G401 (cell line): ENCODE measurements at regions not wholly inside any gene's neighbourhood (a gene's known extent, or its start where the extent isn't known, plus 50 kb on each side); places are given as distances from the start of the nearest gene placed in this dataset.

Experiments
- DNase-seq: peaks from one replicate; pipeline ENCODE4 v3.0.0-alpha.2; 2015; ENCODE audit warnings: low spot score
- in situ Hi-C: cut with HindIII; loops from 2 replicates; pipeline ENCODE4 v1.10.0; 2016; ENCODE audit warnings: low sequenced_read_pairs, mixed read lengths

DNA sequence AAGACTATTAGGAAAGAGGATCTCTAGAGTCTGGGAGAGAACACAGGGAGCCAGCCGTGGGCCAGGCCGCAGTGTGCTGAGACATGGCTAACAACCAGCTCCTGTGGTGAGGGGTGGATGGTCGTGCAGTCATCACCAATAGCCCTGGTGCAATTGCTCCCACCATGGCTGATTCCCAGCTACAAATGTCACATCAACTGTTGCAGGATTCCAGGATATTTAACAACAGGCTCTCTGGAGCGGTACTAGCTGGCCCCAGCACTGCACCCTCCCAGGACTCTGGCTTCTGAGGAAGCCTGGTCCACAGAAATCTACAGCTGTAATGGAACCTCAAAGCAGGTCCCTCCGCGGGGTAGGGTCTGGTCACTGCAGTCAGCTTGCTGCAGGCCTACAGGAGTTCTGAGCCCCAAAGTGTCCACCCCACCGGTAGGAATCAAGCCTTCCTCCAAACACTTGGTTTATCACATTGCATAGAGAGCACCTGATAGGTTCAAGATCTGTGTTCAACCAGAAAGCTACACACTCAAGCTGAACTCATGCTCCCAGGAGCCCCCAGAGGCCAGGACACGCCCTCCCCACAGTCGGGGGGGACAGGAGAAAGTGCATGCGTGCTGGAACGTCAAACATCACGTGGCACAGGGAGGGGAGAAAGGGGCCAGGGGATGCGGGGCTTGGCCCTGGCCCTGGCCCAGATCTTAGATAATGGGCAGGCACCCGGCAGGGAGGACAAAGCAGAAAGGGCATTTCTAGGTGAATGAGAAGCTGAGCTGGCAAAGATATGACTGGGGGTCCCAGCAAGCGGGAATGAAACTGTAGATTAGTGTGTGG lies 609.0 kb downstream of the TBC1D22A start:
- no peak for DNase-seq
- in situ Hi-C loops = no loop called here

DNA sequence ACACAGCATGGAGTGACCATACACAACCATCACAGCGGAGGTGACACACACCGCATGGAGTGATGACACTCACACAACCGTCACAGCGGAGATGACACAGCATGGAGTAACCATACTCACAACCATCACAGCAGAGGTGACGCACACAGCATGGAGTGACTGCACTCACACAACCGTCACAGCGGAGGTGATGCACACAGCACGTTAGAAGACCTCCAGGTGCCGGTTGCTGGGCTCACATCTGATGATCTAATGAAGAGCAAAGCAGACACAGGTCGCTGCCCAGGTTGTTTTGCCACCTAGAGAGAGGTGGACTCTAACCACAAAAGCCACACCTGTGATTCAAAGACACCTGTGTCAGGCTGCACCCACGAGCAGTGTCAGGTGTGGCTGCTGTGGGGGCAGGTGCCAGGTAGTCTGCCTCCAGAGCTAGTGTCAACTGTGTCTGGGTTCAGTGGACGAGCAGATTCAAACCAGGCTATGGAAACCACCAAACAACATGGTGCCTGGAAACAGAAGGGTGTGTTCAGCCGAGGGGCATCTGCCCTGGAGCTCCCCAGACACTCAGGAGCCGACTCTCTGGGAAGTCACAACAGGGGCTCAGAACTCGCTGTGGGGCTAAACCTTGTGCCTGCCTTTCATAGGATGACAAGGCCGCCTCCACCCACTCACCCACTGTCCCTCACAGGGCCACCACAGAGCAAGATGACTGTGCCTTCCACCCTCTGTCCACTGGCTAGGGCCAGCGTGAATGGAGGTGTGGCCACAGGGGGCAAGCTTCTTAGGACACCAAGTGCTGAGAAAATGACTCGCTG lies 608.2 kb downstream of the TBC1D22A start:
- in situ Hi-C loops = no loop called here
- DNase-seq = no peak

DNA sequence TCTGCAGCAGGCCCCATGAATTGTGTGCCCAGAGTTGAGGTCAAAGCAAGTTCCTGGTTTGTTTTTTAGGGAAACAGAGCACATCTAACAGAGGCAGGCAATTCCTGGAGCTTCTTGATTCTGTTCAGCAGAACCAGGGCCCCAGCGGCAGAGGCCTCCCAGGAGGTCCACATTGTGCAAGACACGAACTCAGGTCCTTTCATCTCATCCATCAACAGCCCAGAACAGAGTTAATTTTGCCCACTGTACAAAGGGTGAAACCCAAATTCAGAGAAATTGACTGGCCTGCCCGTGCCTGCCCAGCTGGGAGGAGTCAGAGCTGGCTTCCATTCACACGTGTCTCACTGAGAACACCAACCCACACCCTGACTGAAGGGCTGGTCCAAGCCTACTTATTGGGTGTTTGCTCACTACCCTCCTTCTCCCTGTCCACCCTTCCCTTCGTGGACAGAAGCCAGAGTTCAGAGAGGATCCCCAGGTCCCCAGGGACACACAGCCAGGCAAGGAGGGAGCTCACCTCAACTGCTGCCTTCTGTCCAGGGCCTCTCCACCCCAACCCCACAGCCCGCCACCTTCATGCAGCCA lies 607.1 kb downstream of the TBC1D22A start:
- in situ Hi-C loops = no loop called here
- no peak for DNase-seq

DNA sequence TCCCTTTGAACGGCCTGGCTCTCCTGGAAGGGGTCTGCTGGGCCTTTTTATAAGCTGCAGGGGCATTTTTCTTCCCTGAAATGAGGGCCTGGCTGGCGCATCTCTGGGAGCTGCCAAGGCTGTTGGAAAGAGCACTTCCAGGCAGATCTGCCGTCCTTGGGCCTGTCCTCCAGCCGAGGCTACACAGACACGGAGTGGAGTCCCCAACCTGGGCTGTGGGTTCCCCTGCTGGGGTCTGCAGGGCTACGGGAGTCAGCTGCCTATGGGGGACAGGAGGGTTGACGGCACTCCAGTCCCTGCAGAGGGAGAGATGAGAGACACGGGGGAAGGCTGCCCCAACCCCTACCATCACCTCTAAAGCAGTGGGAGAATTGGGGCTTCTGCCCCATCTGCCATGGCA lies 606.6 kb downstream of the TBC1D22A start:
- in situ Hi-C loops = no loop called here
- DNase-seq = no peak

DNA sequence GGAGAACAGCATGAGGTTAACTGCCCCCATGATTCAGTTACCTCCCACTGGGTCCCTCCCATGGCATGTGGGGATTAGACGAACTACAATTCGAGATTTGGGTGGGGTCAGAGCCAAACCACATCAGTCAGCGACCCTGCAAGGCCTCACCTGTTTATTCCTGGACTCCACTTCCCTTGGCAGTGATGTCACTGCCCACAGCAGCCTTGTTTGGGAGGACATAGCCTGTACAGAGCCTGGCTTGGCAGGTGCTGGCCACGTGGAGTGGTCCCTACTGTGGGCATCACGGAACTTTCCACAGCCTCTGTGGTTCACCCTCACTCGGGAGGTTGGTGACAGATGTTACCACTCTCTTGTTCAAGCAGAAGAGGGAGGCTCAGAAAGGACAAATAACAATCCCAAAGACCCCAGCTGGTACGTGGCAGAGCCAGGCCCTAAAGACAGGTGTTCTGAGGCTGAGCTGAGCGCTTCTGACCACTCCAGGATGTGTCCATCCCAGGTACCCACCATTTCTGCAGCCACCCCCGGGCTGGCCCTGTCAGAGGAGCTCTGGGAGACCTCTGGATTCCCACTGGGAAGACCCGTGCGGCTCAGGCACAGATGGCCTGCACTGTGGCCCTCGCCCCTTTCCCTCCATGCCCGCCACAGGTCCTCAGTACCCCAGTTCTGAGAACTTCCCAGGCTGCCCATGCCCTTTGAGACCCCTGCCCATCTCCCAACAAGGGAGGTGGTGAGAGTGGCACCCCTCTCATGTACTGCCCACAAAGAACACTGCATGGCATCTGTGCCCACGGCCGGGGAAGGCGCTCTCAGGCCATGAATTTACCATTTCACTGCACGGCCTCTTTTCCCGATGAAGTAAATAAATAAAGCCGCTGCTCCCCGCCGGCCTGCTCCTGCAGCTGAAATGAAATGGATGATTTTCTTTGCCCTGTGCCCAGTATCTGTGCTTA lies 605.8 kb downstream of the TBC1D22A start:
- in situ Hi-C loops = no loop called here

DNA sequence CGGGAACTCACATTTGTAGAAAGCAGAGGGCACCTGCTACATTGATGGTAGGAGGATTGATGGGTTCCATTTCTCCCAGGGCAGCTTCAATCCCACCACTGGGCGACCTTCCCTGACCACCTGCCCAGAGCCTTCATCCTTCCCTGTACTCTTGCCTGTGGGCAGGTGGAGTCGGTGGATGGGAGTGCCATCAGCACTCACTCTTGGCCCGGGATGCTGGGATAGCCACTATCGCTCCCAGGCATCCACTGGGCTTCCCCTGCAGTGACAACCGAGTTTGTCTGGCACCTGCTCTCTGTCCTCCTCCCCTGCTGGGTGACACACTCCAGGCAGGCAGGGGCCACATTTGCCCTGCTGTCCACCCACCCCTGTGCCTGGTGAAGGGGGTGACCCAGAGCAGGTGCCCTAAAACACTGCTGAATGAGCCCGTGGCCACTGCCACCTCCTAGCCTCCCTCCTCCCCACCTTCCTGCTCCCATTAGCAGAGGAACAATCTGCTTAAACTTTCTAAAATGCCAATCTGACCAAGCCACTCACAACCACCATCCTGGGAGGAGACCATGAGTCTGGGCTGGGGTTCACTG lies 604.7 kb downstream of the TBC1D22A start:
- no peak for DNase-seq
- in situ Hi-C loops = no loop called here

More for the DNA sequence above, 605.8 kb downstream of the TBC1D22A start:
- no peak for DNase-seq

DNA sequence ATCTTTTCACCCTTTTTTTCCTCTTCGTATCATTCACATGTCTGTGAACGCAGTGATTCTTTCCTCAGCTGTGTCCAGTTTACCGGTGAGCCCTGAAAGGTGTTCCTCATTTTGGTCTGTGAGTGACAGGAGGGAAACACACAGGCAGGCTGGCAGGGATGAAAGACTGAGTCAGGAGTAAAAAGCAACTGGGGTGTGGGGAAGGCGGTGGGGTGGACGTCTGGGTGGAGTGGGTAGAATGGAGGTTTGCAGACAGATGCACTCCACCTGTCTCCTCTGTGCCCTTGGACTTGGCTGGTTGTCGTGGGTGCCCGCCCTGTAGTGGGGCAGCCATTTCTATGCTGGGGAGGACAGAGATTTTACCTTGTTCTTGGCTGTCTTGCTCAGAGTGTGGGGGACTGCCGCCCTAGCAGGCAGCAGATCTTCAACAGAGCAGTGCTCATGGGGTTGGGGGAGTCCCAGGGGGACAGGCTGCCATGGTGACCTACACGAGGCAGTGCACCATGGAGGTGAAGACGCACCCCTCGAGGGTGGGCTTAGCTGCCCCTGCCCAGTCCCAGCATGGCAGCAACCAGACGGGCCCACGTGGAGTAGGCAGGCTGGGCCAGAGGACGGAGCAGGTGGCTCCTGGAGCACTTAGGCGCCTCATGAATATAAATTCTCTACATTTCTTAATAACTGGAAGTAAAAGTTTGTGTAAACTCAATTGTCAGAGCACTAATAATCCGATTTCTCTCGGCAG lies 603.7 kb downstream of the TBC1D22A start:
- no peak for DNase-seq
- in situ Hi-C loops = no loop called here

DNA sequence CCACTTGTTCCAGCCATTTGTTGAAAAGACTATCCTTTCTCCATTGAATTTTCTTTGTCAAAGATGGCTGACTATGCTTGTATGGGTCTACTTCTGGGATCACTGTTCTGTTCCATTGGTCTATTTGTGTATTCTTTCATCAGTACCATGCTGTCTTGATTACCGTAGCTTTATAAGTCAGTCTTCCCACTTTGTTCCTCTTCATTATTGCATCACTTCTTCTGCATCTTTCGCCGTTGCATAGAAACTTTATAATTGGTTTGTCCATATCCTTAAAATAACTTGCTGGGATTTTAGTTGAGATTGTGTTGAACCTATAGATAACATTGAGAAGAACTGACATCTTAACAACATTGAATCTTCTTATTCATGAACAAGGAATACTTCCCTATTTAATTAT lies 598.8 kb downstream of the TBC1D22A start:
- no peak for DNase-seq
- in situ Hi-C loops = no loop called here

DNA sequence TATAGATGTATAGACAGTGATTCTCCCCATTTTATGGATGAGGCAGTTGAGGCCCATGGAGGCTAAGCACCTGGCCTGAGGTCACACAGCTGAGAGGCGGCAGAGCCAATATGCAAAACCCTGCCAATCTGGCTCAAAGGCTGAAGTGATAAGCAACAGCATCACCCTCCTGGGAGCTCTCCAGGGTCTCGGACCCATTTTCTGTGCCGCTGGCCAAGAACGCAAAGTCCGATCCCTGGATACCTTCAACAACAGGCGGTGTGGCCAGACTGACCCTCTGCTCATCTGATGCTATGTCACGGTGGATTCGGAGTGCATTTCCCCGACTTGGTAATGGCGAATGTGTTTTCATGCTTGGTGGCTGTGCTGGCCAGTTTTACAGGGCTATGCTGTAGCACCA lies 595.0 kb downstream of the TBC1D22A start:
- in situ Hi-C loops = no loop called here
- DNase-seq = no peak

DNA sequence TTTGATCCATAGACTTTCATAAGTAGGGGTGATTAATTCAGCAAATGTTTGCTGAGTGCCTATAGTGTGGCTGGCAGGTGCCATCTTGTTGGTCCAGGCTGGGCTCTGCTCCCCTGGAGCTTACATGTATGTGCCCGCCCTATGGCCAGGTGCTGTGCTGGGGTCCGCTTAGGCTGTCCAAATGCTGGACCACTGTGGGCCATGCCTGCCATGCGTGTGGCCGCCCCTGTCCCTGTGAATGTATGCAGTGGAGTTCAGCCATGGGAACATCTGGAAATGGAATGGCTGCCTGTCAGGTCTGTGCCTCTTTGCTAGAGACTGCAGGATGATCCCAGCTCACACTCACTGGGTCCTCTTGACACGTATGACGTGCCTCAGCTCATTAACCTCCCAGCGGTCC lies 594.6 kb downstream of the TBC1D22A start:
- DNase-seq = no peak
- in situ Hi-C loops = no loop called here

DNA sequence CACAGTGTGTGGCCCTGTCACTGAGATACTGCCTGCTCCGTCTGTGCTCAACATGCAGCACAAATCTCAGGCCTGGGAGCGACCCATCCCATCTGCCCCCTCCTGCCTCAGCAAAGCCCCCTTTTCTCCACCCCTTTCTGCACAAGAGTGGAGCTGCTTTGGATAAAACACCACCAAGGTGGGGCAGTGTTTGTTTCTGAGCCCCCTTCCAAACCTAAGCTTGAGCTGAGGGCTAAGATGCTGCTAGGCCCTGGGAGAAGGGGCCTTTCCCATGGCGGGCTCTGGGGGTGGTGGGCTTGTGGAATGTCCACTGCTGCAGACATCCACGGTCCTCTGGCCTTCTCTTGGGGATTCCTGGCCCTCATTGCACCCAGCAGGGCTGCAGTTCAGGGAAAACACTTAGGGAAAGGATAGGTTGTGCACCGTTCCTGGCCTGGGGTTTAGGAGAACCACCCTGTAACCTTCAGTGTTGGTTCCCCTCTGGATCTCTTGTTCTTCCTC lies 594.1 kb downstream of the TBC1D22A start:
- in situ Hi-C loops = no loop called here
- no peak for DNase-seq

DNA sequence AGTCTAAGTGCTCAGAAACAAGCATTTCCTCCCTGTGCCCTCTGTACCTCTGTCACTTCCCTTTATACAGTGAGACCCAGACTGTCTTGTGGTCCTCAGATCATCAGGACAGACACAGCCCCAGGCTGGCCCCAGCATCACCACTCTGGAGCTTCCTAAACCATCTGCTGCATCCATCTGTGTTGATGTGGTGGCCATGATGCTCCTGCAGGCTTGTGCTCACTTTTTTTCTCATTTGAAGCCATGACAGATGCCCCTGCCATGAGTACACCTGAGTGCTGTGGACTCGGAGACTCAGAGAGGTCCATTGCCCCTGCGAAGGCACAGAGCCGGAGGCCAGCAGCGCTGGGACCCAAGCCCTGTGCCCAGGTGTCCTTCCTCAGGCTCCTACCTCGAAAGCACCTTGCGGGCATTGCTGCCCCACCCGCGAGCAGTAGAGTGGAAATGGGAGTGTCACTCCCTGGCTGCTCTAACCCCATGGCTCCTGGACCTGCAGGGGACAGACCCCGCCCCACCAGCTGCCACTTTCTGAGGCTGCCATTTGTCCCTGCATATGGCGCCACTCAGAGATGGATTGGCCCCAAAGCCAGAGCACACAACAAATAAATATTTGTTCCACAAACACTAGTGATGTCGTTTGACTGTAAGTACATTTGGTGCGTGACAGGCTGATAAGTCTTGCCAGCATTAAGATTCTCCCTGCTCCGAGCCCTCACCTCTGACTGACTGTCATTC lies 593.5 kb downstream of the TBC1D22A start:
- DNase-seq = peak; percentile 38
- in situ Hi-C loops = no loop called here

DNA sequence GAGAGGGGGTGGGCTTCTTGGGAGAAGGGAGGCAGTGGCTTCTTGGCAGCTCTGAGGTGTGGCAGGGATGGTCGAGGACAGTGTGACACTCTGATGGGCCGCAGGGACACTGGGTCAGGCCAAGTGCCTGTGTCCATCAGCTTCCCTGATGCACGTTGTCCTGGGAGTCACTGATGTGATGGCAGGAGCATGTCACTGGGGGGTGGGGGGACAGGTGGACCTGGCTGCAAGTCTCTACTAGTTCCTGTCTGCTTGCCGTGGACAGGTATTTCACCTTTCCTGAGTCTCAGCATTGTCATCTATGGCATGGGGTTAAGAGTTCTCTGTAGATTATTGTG lies 592.9 kb downstream of the TBC1D22A start:
- in situ Hi-C loops = no loop called here
- DNase-seq = no peak

DNA sequence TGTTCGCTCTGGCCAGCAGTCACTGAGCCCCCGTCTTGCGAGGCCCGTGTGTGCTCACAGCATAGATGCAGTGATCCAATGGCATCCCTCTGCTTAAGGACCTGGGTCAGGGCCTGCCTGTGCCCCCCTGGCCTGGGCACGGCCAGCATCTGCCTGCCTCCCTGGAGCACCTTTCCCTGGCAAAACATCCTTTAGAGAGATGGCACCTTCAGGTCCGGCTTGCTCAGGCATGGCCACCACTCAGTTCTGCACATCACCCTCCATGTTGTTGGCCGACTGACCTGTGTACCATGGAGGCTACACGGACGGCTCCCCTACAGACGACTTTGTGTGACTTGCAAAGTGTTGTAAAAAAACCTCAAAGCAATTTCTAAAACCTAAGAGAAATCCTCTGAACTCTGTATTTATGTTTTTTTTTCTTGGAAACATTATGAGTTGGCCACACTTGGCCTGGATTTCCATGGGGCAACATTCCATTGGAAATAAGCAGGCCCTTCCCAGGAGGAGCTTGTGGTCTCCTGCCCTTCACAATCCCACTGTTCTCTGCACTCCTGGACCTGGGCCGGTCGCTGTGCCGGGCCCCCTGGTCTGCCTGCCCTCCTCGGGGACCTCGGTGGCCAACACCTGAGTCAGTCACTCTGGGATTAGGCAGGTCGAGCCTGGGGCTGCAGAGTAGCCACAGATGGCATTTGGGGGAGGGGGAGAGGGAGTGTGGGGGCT lies 592.4 kb downstream of the TBC1D22A start:
- in situ Hi-C loops = no loop called here
- DNase-seq = no peak

DNA sequence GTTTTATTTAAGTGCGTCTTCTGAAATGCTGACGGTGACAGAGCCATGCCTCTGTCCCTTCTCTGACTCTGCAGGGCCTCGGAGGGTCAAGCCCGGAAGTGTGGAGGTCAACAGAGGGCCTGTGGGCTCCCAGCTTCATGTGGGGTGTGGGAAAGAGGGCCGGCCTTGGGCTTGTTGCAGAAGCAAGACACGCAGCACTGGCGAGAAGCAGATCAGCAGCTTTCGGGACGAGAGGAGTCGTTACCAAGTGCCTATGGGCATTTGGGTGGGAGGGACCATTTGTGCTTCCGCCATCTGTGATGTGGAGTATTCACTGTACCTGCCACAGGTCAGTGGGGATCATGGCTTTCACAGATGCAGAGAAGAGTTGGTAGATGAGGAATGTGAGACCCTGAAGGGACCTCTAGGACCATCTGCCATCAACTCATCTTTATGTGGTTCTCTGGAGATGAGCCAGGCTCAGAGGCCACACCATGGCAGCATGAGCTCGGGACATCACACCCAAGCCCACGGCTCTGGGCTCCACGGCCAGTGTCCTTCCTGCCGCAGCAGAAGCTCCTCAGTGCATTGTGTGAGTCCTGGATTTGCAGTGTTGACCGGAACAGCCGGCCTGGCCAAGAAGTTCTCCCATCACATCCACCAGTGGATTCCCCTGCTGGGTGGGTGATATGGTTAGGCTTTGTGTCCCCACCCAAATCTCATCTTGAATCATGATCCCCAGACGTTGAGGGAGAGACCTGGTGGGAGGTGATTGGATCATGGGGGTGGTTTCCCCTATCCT lies 590.7 kb downstream of the TBC1D22A start:
- in situ Hi-C loops = no loop called here

More for the DNA sequence above, 590.7 kb downstream of the TBC1D22A start:
- no peak for DNase-seq
